ENCODE measurements at regions not wholly inside any gene's neighbourhood (a gene's known extent, or its start where the extent isn't known, plus 50 kb on each side); places are given as distances from the start of the nearest gene placed in this dataset.
"Not testable (repeated sequence)": the region's sequence is repeated elsewhere in the genome, so short reads cannot be mapped to it uniquely, and the experiment has no call there.

- DNase-seq, result peak in 4 of 56 donors; percentile 1 to 10 (median 4)
Measured at GRCh38 chr16:5206331-5206990, 108.9 kb upstream of the EEF2KMT start.

GRCh38 chr16:5205361-5206040 is 107.9 kb upstream of the EEF2KMT start:
- DNase-seq, result no peak

- not testable (repeated sequence) for DNase-seq
Measured at GRCh38 chr16:5203675-5204074, 106.1 kb upstream of the EEF2KMT start.

DNA sequence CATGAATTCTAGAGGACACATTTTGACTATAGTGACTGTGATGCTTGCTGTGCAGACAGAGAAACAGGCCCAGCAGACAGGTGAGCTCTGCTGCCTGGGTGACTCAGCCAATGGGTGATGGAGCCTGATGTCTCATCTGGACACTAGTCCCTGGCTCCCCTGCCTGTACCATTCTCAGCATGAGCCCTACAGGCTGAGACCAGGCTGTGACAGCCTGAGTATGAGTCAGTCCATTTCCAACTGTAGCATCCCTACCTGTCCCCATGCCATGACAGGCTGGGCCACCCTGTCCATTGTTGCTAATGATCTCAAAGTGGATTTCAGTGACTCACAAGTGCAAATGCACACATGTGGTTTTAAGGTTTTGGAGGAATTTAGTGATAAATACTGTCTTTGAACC is 102.5 kb upstream of the EEF2KMT start:
- DNase-seq, result no peak

DNA sequence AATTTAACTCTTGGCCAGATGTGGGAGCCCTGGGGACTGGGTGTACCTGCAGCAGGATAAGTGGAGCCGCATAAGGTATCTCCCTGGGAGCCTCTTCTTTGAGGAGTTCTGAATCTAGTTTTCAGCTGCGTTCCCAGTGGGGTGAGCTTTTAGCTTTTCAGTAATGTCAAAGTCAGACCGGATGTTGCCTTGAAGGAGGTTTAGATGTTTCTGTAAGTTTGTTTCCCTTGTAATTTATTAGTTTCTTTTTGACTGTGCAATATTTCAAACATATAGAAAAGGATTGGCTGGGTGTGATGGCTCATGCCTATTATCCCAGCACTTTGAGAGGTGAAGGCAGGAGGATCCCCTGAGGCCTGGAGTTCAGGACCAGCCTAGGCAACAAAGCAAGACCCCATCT is 98.6 kb upstream of the EEF2KMT start:
- DNase-seq, result no peak

DNA sequence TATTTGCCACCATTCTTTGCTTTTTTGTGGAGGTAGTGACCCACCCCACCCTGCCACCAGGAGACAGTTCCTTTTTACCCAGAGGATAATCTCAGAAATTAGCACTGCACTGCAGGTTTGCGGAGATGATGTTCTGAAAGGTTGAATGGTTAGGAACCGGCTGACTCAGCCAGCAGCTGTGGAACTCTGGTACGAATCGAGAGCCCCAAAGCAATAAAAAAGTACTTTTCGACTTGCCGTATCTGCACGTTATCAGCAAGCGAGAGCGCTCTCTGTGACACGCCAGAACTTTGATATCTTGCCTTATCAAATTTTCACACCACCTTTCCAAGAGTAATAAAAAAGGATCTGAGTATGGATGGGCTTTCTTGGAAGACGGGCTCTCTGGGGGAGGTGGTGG is 96.3 kb upstream of the EEF2KMT start:
- DNase-seq, result peak in 1 of 56 donors; percentile 3

- no peak for DNase-seq
Measured at GRCh38 chr16:5188989-5189352, 91.4 kb upstream of the EEF2KMT start.

DNA sequence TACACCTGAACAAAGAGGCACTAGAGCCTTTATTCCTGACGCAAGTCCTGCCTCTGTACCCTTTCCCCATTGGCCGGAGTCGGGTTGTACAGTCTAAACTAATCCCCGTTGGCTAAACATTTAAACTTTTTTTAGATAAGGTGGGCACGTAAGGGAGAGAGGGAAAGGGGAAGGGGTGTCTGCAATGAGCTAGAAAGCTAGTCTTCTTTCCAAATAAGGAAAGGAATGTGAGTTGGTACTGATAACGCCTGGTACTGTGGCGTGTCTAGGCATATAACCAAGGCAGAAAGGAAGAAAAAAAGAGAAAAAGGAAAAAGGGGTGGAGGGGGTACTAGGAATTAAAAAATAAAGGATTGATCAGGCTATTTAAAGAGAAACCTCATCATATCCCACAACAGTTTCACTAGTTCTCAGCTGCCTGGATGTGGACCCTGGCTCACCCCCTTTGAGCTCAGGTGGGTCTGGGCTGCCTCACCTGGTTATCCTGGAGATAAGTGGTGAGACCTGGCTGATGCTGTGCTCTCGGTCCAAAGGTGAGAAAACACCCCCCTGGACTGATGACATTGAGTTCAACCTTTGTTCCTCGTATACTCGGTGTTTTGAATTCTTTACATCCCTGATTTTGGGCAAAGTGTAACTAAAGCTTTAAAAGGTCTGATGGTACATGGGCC is 90.9 kb upstream of the EEF2KMT start:
- no peak for DNase-seq

DNA sequence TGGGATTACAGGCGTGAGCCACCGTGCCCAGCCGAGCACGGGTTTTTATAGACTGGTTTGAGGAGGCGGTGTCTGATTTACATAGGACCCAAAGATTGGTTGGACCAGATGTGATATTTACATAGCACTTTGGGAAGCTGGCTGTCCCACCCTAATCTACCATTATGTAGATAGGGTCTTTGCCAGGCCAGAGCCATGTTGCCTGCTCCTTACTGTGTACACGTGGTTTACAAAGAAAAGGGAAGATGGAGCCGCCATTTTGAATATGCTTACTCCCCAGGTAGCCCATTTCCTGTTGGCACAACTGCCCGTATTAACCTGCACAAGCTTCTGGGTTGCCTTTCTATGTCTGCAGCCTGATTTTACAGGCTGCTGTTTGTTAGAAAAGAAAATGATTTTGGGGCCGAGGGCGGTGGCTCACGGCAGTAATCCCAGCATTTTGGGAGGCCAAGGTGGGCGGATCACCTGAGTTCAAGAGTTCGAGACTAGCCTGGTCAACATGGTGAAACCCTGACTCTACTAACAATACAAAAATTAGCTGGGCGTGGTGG is 89.9 kb upstream of the EEF2KMT start:
- no peak for DNase-seq

- no peak for DNase-seq
Measured at GRCh38 chr16:5186381-5186903, 88.8 kb upstream of the EEF2KMT start.

DNA sequence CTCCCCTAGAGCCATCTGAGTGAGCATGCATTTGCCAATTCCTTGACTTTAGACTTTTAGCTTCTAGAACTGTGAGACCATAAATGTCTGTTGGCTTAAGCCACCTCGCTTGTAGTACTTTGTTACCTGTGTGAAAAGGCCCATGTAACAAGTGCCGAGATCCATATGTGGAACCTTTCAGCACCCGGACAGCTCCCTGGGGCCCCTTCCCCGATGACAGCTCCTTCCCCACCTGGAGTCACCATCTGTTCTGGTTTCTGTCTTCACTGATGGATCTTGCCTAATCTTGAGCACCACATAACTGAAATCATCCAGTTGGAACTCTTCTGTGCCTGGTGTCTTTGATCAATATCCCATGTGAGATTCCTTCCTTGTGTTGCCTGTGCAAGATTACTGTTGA is 78.9 kb upstream of the EEF2KMT start:
- no peak for DNase-seq

DNA sequence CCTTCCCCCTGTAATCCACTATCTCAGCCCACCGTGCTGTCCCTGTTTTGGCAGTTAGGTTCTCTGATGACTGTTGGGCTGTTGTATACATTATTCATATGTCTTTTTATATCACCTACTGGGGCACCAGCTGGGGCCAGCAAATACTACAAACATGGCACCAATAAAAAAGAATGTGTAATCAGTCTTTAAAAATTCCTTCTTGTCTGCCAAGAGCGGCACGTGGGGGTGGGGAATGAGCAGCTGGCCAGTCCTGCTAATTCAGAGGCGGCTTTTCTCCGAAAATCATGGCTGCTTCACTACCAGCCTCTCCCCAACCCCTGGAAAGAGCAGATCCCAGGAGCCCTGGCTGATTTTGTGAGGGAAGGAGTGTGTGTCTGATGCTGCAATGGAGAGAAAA is 77.7 kb upstream of the EEF2KMT start:
- peak in 9 of 56 donors; percentile 0 to 24 (median 3) for DNase-seq

- no peak for DNase-seq
Measured at GRCh38 chr16:5166486-5166885, 68.9 kb upstream of the EEF2KMT start.

- DNase-seq, result not testable (repeated sequence)
Measured at GRCh38 chr16:5165429-5165828, 67.8 kb upstream of the EEF2KMT start.

DNA sequence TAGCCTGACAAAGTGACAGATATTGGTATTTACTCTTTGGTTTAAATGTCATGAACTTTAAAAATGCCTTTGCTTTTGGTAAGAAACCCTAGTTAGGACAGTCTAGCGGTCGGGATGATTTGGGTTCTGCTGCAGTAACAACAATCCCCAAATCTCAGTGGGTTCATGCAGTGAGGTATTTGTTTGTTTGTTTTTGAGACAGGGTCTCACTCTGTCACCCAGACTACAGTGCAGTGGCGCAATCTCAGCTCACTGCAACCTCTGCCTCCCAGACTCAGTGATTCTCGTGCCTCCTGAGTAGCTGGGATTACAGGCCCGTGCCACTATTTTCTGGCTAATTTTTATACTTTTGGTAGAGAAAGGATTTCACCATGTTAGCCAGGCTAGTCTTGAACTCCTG is 65.2 kb upstream of the EEF2KMT start:
- not testable (repeated sequence) for DNase-seq

GRCh38 chr16:5161888-5162287 is 64.3 kb upstream of the EEF2KMT start:
- DNase-seq, result not testable (repeated sequence)

GRCh38 chr16:5160010-5160409 is 62.4 kb upstream of the EEF2KMT start:
- DNase-seq, result not testable (repeated sequence)

DNA sequence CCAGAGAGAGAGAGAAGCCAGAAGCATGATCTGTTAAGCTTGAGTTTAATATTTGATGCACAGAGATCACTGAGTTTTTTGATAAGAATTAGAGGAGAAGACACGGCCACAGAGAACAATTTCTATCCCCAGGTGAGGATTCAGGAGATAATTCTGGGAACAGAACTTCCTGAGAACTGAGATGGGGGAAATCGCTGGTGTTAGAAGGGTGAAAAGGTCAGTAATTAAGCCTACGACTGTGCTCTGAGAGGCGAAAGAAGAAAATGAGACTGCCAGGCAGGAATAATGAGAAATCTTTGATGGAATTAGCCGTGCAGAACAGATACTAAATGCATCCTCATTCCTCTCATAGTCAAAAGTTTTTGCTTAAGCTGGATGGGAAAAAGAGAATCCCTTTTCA is 61.9 kb upstream of the EEF2KMT start:
- DNase-seq, result not testable (repeated sequence)

GRCh38 chr16:5158494-5158893 is 60.9 kb upstream of the EEF2KMT start:
- DNase-seq, result no peak

DNA sequence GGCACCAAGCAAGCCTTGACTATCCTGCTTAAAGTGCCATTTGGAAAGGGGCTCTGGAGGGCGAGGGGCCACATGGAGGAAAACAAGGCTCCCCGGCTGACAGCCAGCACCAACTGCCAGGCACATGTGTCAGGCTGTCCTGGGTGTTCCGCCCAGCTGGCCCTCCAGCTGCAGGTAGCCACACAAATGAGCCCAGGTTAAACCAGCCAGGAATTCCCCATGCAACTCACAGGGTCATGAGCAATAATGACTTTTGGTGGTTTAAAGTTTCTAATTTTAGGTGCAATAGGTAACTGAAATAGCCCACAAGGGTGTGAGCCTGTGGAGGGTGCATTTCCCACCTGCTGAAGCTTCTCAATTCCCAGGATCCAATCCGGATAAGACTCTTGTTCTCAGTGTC is 58.9 kb upstream of the EEF2KMT start:
- DNase-seq, result not testable (repeated sequence)

- not testable (repeated sequence) for DNase-seq
Measured at GRCh38 chr16:5154006-5154405, 56.4 kb upstream of the EEF2KMT start.

DNA sequence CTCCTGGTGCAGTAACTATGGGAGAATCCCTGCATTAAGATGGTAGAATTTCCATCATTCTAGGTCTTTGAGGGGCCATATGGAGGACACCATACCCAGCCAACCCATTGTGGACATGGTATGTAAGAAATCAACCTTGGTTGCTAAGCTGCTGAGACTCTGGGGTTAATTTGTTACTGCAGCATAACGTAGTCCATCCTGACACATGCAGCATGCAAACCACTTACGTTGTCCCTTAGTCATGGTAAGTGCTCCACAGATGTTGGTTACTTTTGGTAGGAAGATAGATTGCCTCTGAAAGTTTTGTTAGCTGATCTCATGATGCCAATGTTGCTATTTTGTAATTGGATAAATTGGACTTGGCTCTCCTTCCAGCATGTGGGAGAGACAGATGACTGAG is 53.8 kb upstream of the EEF2KMT start:
- not testable (repeated sequence) for DNase-seq

Data from nucleus accumbens (tissue), 56 donors.